NOMO-1 treated with dmso at 0.1 percent for 144 hours (cell line): ENCODE measurements at regions not wholly inside any gene's neighbourhood (a gene's known extent, or its start where the extent isn't known, plus 50 kb on each side); places are given as distances from the start of the nearest gene placed in this dataset.

Source experiments
- DNase-seq: peaks from one replicate; lab custom pipeline; 2025; ENCODE audit not compliant: unreplicated experiment; lab: John Stamatoyannopoulos, UW

GRCh38 chr20:48311956-48312355, 515.8 kb downstream of the PREX1 start:
- DNase-seq = no peak

DNA sequence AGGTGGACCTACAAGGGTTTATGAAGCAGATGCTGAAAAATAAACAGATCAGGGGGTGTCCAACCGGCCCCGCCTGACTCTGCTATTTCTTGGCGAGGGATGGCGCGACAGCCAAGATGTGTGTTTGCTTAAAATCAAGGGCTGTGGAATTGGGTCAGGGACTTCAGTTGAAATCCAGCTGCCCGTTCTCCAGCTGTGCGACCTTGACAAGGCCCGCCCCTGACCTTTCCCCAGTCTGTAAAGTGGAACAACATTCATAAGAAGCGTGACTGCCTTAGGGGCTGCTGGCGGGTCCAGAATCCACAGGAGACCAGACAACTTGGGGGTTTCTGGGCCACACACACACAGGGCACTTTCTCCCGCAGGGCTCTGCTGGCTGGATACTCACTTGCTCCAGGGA, 517.5 kb downstream of the PREX1 start:
- DNase-seq = no peak

- DNase-seq = no peak
These were observed 518.5 kb downstream of the PREX1 start for GRCh38 chr20:48309293-48309692.

GRCh38 chr20:48308882-48309281, 518.9 kb downstream of the PREX1 start:
- DNase-seq = no peak

DNA sequence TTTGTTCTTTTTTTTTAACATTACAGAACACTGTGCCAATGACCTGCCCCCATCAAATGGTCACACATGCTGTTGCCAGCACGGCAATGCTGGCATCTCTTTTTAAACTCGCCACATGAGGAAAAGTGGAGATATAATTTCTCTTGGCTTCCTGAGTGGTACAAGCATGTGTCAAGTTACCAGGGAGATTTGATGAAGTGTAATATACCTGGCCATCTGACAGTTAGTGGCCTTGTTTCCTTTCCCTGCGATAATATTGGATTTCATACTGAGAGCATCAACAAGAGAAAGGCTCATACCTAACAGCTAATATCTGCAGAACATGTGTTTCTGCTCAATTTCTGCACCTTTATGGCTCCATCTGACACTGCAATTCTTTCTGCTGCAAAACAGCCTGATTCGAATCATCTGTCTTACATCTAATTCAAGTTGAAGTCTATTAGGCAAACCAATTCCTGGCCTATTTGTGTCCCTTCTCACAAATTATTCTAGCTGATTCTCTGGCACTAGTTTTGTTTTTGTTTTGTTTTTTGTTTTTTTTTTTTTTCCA, 519.5 kb downstream of the PREX1 start:
- DNase-seq = no peak

GRCh38 chr20:48307277-48307676, 520.5 kb downstream of the PREX1 start:
- DNase-seq = no peak

DNA sequence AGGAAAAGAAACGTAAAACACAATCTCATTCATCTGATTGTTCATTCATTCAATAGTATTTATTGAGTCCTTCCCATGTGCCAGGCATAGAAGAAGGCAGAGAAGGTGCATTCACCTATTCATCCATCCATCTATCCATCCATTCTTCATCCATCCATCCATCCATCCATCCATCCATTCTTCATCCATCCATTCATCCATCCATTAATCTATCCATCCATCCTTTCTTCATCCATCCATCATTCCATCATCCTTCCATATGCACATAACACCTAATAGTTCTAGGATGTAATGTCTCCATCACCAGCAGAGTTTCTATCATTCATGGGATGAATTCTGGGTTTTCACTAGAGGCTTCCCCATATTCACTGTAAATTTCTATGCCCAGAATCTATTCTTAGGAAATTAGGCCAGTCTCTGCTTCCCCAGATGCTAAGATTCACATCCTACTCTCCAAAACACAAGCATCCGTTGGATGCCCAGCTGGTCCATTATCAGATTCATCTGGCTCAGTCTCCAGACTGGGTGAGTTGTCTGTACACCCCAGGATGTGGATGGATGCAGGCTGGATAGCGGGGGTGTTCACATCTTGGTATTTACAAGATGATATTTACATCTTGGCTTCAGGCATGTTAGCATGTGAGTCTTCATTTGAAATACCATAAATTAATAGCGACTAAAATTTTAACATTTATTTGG, 517.7 kb upstream of the SULF2 start:
- no peak for DNase-seq

DNA sequence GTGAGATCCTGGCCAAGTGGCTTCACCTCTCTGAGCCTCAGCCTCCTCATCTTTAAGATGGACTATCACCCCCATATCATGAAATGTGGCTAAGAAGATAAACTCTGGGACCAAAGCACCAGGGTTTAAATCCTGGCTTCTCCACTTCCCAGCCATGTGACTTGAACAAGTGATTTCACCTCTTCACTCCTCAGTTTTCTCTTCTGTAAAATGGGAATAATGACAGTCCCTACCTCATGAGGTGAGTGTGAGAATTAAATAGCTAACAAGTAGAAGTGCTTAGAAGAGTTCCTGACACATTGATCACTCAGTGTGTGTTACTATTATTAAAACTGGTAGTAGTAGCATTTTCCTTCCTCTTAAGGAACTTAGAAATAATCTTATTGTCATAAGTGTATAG, 516.9 kb upstream of the SULF2 start:
- DNase-seq = no peak

GRCh38 chr20:48301189-48301588, 515.9 kb upstream of the SULF2 start:
- no peak for DNase-seq

DNA sequence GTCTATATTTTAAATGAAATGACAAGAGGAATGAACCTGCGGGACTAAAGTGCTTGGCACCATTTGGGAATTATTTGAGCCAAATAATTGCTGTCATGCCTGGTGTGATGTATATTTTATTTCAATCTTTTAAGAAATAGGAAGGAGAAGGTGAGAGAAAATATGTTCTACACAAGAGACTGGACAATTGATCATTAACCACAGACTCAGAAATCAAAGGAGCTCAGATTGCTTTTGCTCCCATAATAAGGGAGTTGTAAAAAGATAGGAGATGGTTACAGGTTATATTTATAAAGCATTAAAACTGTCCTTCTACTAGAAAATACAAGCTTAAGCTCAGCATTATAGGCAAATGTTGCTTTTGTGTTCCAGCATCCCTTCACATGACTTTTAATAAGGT, 515.2 kb upstream of the SULF2 start:
- no peak for DNase-seq

DNA sequence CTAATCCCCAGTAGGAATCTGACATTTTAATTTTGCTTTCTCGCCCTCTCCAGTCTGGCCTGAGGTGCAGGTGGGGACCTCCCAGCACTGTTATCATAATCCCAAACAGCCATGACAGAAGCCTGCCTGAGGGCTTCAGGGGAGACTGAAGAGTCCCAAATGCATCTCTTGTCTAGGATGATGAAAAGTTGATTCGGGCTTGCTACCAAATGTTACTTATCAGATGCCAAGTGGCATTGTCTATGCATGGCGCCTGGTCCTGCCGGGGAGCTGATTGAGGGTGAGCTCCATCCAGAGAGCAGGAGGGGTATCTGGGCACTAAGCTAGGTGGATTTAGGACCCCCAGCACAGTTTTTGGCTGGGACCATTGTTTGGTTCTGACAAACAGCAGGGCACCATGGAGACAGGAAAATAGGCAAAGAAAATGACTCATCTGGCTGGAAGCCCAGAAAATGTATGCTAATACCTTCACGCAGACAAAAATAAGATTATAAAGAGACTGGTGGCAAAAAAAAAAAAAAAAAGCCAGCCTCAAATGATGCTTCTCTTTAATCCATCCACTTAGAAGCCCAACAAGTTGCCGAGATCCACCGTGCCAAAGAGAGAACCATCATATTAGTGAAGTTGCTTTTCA, 513.7 kb upstream of the SULF2 start:
- DNase-seq = no peak

DNA sequence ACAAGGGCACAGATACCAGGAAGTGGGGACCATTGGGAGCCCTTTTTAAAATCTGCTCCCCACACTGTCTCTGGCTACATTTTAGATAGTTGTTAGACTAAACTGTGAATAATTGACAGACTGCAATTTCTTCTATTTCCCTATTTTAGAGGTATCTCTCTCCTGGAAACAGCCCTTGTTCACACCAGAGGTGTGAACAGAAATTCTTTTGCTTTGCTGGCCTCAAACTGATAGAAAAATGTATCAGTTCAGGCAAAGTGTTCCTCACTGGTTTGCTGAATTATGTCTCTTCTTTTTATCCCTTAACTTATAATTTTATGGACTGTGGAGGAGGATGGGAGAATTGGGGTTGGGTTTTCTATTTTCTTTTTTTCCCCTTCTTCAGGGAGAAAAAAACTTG, 513.2 kb upstream of the SULF2 start:
- DNase-seq = no peak

- DNase-seq = no peak
These were observed 510.7 kb upstream of the SULF2 start for GRCh38 chr20:48295966-48296421.

DNA sequence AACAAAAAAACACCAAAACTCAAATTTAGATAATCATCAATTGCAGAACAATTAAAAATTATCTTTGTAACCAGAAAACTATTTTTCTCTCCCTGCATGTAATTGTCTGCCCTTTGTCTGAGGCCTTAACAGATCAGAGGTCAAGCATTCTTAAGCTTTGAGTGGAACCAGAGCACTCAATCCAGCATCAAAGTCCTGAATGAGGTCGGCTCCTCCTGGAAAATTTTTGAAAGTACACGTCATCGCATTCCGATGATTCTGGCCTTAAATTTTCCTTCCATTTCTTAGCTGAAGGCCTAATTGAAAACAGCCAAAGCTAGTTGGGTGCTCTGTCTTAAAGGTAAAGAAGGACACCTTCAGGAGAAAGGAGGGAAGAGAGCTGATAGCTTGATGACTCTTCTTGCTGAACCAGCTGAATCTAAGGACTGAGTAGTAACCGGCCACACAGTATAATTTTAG, 510.2 kb upstream of the SULF2 start:
- no peak for DNase-seq

- no peak for DNase-seq
These were observed 509.7 kb upstream of the SULF2 start for GRCh38 chr20:48294942-48295341.

DNA sequence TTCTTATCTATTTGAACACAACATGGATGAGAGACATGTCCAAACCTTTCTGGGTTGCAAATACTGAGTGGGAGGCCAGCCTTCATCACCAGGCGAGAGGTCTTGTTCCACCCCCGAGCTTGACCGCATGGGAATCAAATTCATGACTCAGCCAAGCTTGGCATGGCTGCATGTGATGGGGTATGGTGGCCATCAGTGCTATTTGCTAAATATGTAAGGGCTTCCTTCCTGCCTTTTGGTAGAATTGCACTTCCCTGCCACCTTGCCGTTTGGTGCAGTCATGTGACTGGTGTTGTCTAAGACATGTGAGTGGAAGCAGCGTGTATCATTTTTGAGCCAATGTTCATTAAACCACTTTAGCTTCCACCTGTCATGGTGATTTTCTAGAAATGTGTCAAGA, 508.9 kb upstream of the SULF2 start:
- no peak for DNase-seq

DNA sequence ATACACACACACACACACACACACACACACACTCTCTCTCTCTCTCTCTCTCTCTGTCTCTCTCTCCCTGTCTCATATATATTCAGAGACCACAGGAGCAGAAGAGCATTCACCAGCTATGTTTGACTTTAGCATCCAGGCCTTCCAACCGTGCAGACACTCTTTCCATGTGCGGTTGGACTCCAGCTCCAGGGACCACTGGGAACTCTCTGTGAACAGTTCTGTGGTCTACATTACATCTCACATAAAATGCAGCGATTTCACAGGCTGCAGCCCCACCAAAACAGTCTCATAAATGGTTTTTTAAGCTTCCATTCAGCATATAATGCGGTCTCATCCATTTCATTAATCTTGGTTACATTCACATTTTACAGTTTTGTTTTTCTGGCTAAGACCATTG, 508.4 kb upstream of the SULF2 start:
- DNase-seq = no peak

DNA sequence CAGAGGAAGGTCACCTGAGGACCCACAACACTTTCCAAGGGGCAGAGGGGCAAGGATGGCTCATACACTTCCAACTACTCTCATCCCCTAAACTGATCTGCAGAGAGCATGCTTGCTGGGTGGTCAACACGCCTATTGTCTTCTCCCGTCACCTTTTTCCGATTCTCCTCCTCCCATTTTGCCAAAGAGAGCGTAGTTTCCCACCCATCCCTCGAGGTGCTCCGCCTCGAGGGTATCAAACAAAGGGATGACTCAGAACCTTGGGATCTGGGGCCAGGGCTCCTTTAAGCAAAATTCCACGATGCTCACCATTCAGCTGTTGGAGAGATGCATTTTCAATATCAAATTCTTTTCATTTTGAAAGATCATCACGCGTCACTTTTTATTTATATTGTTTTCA, 507.5 kb upstream of the SULF2 start:
- DNase-seq = no peak

GRCh38 chr20:48291896-48292295, 506.6 kb upstream of the SULF2 start:
- no peak for DNase-seq

DNA sequence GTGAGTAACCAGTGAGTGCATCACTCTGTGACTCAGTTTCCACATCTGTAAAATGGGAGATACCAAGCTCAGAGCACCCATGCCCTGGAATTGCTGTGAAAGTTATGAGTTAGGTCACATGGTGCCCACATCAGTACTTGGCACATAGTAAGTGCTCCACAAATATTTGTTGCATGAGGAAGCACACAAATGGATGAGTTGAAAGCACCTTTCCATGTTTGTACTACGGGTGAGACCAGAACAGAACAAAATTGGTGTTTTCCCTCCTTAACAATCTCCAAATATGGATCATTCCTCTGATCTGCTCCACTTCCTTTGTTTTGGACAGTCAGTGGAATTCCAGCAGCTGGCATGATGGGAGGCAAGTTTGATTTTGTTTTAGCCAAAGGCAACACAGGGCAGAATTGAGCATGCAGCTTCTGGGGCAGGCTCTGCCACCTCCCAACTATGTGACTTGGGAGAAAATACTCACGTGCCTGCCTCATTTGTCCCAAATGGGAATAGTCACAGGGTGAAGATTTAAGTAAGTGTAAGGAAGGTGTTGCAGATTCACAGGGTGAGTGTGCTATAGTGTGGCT, 503.7 kb upstream of the SULF2 start:
- DNase-seq = no peak

- no peak for DNase-seq
These were observed 502.4 kb upstream of the SULF2 start for GRCh38 chr20:48287552-48288170.

DNA sequence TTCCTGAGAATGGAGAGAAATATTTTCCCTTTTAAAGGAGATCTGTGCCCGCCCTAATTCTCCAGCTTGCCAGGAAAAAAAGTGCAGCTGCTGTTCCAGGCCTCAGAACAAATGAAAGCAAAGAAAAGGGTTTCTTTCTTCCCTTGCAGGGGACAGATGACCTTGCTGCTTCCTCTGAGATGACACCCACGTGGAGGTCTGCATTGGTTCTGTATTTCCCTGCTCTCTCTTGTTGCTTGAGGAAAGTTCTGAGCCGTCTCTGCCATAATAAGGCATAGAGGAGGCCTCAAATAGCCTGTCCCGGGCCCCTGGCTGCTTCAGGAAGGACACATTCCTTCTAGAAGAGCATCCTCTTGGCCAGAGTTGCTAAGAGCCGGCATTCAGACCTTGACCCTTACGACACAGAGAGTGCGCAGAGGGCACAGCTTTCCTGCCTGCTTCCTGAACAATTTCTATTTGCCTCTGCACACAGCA, 501.8 kb upstream of the SULF2 start:
- no peak for DNase-seq
